Esophagus squamous epithelium (tissue), 4 donors: ENCODE measurements at regions not wholly inside any gene's neighbourhood (a gene's known extent, or its start where the extent isn't known, plus 50 kb on each side); places are given as distances from the start of the nearest gene placed in this dataset.

Experiments
- CTCF ChIP-seq, 6 experiments: fragments of 450-650 bp in 4 of 6; fragments of 200-600 bp in 2 of 6; sonication (generic) in 2 of 6; IDR thresholded peaks; one replicate each; pipeline ENCODE4 v1.5.1; 2016 to 2019; ENCODE audit warnings: antibody characterized with exemption in 6 of 6, mild to moderate bottlenecking in 4 of 6, moderate library complexity in 4 of 6
- POLR2A ChIP-seq, 4 donors: fragments of 450-650 bp; IDR thresholded peaks; one replicate each; pipeline ENCODE4 v1.6.1; 2017; ENCODE audit warnings: antibody characterized with exemption in 4 of 4, mild to moderate bottlenecking in 4 of 4, moderate library complexity in 3 of 4

- no peak for TF ChIP-seq CTCF (IDR thresholded peaks at IDR 0.05)
- TF ChIP-seq POLR2A (IDR thresholded peaks at IDR 0.05): no peak
Measured at GRCh38 chr2:105631922-105632321, 112.8 kb upstream of the NCK2 start.
